ENCODE measurements at regions not wholly inside any gene's neighbourhood (a gene's known extent, or its start where the extent isn't known, plus 50 kb on each side); places are given as distances from the start of the nearest gene placed in this dataset.

GRCh38 chr5:21159510-21160059 lies 1171.6 kb upstream of the CDH18 start:
- DNase-seq: no peak

- DNase-seq: no peak
Observed at GRCh38 chr5:21154526-21154925, 1166.5 kb upstream of the CDH18 start.

GRCh38 chr5:21152611-21153010 lies 1164.6 kb upstream of the CDH18 start:
- DNase-seq: no peak

GRCh38 chr5:21145376-21145775 lies 1157.4 kb upstream of the CDH18 start:
- DNase-seq: no peak

- DNase-seq: no peak
Observed at GRCh38 chr5:21143686-21144085, 1155.7 kb upstream of the CDH18 start.

- no peak for DNase-seq
Observed at GRCh38 chr5:21142791-21143190, 1154.8 kb upstream of the CDH18 start.

GRCh38 chr5:21140987-21141386 lies 1153.0 kb upstream of the CDH18 start:
- DNase-seq: no peak

- no peak for DNase-seq
Observed at GRCh38 chr5:21126236-21126635, 1138.2 kb upstream of the CDH18 start.

GRCh38 chr5:21125238-21125983 lies 1137.4 kb upstream of the CDH18 start:
- DNase-seq: no peak

- no peak for DNase-seq
Observed at GRCh38 chr5:21121213-21121612, 1133.2 kb upstream of the CDH18 start.

GRCh38 chr5:21097661-21098060 lies 1109.7 kb upstream of the CDH18 start:
- DNase-seq: no peak

GRCh38 chr5:21094619-21095018 lies 1106.6 kb upstream of the CDH18 start:
- DNase-seq: no peak

GRCh38 chr5:21087766-21088165 lies 1099.8 kb upstream of the CDH18 start:
- no peak for DNase-seq

- DNase-seq: no peak
Observed at GRCh38 chr5:21085791-21086190, 1097.8 kb upstream of the CDH18 start.

- DNase-seq: no peak
Observed at GRCh38 chr5:21071986-21072385, 1084.0 kb upstream of the CDH18 start.

GRCh38 chr5:21071421-21071820 lies 1083.4 kb upstream of the CDH18 start:
- no peak for DNase-seq

GRCh38 chr5:21070858-21071257 lies 1082.9 kb upstream of the CDH18 start:
- no peak for DNase-seq

- DNase-seq: no peak
Observed at GRCh38 chr5:21067724-21068123, 1079.7 kb upstream of the CDH18 start.

GRCh38 chr5:21063146-21063545 lies 1075.1 kb upstream of the CDH18 start:
- no peak for DNase-seq

- no peak for DNase-seq
Observed at GRCh38 chr5:21058289-21058688, 1070.3 kb upstream of the CDH18 start.

- DNase-seq: no peak
Observed at GRCh38 chr5:21051945-21052344, 1063.9 kb upstream of the CDH18 start.

GRCh38 chr5:21049901-21050300 lies 1061.9 kb upstream of the CDH18 start:
- DNase-seq: no peak

GRCh38 chr5:21030981-21031380 lies 1043.0 kb upstream of the CDH18 start:
- no peak for DNase-seq

GRCh38 chr5:21024966-21025365 lies 1037.0 kb upstream of the CDH18 start:
- DNase-seq: no peak

GRCh38 chr5:21013237-21013636 lies 1025.2 kb upstream of the CDH18 start:
- no peak for DNase-seq

Measured in NCI-H524 treated with DMSO at 0.1 percent for 48 hours (cell line).